Thyroid gland (tissue), 4 donors: ENCODE measurements at regions not wholly inside any gene's neighbourhood (a gene's known extent, or its start where the extent isn't known, plus 50 kb on each side); places are given as distances from the start of the nearest gene placed in this dataset.

Source experiments
- DNase-seq, 2 donors: peaks; one replicate each; pipeline ENCODE4 v3.0.0-alpha.2; 2019
- H3K27ac ChIP-seq, 3 donors: fragments of 200-600 bp; sonication (generic); 1 replicate in 2 of 3; 2 replicates in 1 of 3; pipeline ENCODE4 v1.5.1; 2016 to 2019; ENCODE audit warnings: mild to moderate bottlenecking in 1 of 3, moderate library complexity in 1 of 3
- H3K27me3 ChIP-seq: fragments of 200-600 bp; sonication (generic); one replicate; pipeline ENCODE4 v1.5.1; 2019
- H3K36me3 ChIP-seq, 2 donors: fragments of 200-600 bp; sonication (generic); one replicate each; pipeline ENCODE4 v1.5.1; 2016 to 2019
- H3K4me1 ChIP-seq, 2 donors: fragments of 200-600 bp; sonication (generic); one replicate each; pipeline ENCODE4 v1.5.1; 2017 to 2019
- H3K4me3 ChIP-seq, 3 donors: fragments of 200-600 bp; sonication (generic); replicated peaks in 1 of 3; 1 replicate in 2 of 3; 2 replicates in 1 of 3; pipeline ENCODE4 v1.5.1; 2016; ENCODE audit warnings: mild to moderate bottlenecking in 1 of 3
- H3K9me3 ChIP-seq: fragments of 200-600 bp; sonication (generic); one replicate; pipeline ENCODE4 v1.5.1; 2017
- POLR2A ChIP-seq, 2 donors: fragments of 450-650 bp; IDR thresholded peaks; one replicate each; pipeline ENCODE4 v1.6.1; 2017; ENCODE audit warnings: antibody characterized with exemption in 2 of 2, mild to moderate bottlenecking in 2 of 2, moderate library complexity in 1 of 2
- WGBS, 2 donors: methylation state at CpG; one replicate each; pipeline ENCODE4 v1.1.5; 2017; 5-methylcytosine and 5-hydroxymethylcytosine counted together
- intact Hi-C: fragments of 100-400 bp; cut with DNase I; formaldehyde crosslinking; loops from one replicate; pipeline ENCODE4 v1.15.1; 2023
- TF ChIP-seq, protein P1 (sequence below), 6 experiments: fragments of 200-600 bp in 3 of 6; fragments of 450-650 bp in 3 of 6; sonication (generic) in 3 of 6; IDR thresholded peaks; one replicate each; pipeline ENCODE4 v1.5.1; 2016 to 2019; ENCODE audit warnings: antibody characterized with exemption in 6 of 6, mild to moderate bottlenecking in 2 of 6, inconsistent platforms in 1 of 6, moderate library complexity in 1 of 6

DNA sequence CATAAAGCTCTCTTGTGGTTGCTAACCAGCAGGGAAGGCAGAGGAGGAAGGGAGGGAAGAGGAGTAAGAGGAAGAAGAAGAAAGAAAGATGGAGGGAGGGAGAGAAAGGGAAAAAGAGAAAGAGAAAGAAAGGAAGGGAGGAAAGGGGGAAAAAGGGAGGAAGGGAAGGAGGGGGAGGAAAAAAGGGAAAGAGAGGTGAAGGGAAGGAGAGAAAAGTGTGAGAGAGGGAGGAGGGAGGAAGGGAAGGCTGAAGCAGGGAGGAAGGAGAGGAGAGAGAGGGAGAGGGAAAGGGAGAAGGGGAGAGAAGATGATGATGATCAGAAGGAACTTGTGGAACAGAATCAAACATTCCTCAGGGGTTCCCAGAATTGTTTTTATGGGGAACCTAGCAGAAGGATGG, 57.5 kb upstream of the TOX2 start:
- DNase-seq, result no peak
- Histone ChIP-seq H3K4me1 (no peaks in the 10 kb centered on the region), H3K36me3 (no peaks in the 10 kb centered on the region), H3K27me3 (no peaks in the 10 kb centered on the region), H3K9me3 (no peaks in the 10 kb centered on the region), H3K4me3 (no peak overlapping the region), H3K27ac (no peak overlapping the region)
- intact Hi-C loops, result no loop called here
- TF ChIP-seq, protein P1, sequence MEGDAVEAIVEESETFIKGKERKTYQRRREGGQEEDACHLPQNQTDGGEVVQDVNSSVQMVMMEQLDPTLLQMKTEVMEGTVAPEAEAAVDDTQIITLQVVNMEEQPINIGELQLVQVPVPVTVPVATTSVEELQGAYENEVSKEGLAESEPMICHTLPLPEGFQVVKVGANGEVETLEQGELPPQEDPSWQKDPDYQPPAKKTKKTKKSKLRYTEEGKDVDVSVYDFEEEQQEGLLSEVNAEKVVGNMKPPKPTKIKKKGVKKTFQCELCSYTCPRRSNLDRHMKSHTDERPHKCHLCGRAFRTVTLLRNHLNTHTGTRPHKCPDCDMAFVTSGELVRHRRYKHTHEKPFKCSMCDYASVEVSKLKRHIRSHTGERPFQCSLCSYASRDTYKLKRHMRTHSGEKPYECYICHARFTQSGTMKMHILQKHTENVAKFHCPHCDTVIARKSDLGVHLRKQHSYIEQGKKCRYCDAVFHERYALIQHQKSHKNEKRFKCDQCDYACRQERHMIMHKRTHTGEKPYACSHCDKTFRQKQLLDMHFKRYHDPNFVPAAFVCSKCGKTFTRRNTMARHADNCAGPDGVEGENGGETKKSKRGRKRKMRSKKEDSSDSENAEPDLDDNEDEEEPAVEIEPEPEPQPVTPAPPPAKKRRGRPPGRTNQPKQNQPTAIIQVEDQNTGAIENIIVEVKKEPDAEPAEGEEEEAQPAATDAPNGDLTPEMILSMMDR (IDR thresholded peaks at IDR 0.05), result no peak
- no peak for TF ChIP-seq POLR2A (IDR thresholded peaks at IDR 0.05)

DNA sequence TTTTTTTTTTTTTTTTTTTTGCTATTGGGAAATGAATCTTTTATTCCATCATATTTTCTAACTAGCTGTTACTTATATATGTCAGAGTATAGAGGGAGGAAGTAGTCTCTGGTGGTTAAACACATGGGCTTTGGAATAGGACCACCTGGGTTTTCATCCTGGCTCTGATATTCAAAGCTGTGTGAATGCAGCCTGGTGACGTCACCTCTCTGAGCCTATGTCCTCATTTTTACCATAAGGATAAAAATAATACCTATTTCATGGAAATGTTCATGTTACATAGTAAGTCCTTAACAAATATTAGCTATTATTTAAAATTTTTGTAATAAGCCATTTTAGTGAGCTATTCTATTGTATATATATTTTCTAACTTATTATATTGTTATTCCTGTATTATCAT, 58.8 kb upstream of the TOX2 start:
- no peak overlapping the region for H3K4me3 ChIP-seq
- WGBS, 2 donors, result 92 to 96% methylated on average over 1 of the region's 1 CpG
- no peak for DNase-seq
- TF ChIP-seq, protein P1 (IDR thresholded peaks at IDR 0.05), result no peak
- TF ChIP-seq POLR2A (IDR thresholded peaks at IDR 0.05), result no peak
- no peak overlapping the region for H3K27ac ChIP-seq
- no peaks in the 10 kb centered on the region for H3K36me3 ChIP-seq
- intact Hi-C loops, result no loop called here
- no peaks in the 10 kb centered on the region for H3K27me3 ChIP-seq
- H3K9me3 ChIP-seq, result no peaks in the 10 kb centered on the region
- H3K4me1 ChIP-seq, result no peaks in the 10 kb centered on the region

DNA sequence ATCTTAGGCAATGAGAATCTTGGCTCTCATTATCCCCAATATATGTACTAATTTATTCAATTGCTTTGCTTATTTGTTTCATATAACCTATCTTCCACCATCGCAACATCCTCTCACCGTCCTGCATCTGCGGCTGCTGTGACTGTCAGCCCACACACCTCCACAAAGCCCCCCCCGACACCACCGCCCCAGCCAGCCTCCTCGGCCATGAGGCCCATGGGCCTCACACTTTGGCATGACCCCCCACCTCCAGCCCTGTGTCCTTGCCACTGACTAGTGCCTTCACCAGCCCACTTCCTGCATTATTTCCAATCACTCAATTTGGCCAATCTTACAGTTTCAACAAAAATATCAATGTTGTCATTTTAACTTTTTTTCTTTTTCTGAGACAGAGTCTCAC, 60.7 kb upstream of the TOX2 start:
- no peak for DNase-seq
- no peak overlapping the region for H3K4me3 ChIP-seq
- TF ChIP-seq POLR2A (IDR thresholded peaks at IDR 0.05), result no peak
- TF ChIP-seq, protein P1 (IDR thresholded peaks at IDR 0.05), result no peak
- WGBS, 2 donors, result 94 to 97% methylated on average over 6 of the region's 6 CpGs
- H3K27me3 ChIP-seq, result no peaks in the 10 kb centered on the region
- intact Hi-C loops, result no loop called here
- no peaks in the 10 kb centered on the region for H3K36me3 ChIP-seq
- H3K4me1 ChIP-seq, result no peaks in the 10 kb centered on the region
- H3K9me3 ChIP-seq, result no peaks in the 10 kb centered on the region
- H3K27ac ChIP-seq, result no peak overlapping the region

DNA sequence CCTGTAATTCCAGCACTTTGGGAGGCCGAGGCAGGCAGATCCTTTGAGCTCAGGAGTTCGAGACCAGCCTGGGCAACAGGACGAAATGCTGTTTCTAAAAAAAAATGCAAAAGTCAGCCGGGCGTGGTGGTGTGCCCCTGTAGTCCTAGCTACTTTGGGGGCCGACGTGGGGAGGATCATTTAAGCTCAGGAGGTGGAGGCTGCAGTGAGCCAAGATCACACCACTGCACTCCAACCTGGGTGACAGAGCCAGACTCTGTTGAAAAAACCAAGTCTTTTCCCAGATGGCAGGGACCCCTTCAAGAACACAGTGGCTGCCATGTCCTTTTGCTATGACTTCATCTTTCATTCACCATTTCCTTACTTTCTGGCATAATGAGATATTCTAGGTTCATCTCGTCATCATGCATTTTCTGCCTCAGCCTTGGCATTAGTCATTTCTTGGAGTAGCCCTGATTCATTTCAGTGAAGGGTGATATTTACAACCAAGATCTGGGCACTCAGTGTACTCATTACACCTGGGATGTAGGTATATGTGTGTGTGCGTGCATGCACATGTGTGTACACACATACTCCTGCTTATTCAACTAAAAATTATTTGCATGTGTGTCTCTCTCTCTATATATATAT, 61.4 kb upstream of the TOX2 start:
- H3K27ac ChIP-seq, result no peak overlapping the region

DNA sequence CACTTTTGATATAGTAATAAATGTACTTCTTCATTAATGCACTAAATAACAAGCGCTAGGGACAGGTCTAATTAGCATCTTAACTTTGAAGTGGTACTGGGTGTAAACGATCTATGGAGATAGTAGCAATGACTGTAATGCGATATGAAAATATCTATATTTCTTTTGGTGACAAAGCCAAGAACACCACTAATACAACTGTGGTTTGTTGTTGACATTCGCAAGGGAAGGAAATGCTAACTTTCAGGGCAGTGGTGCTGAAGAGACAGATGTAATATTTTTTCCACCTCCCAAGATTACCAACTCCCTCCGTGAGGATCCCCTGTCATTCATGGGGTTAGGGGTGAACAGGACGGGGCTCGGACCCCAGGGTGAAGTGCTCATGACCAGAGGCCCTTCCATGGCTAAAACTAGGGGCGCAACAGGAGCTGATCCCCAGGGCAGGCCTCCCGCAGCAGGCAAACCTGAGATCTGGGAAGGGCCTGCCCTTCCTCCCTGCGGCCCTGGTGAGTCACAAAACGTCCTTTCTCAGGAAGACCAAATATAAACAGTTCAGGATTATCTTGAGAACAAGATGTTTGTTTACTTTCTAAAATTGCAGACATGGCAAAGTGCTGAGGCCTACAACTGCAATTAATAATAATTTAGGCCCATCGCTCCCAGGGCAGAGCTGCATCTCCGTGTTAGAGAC, 65.0 kb upstream of the TOX2 start:
- WGBS, 2 donors, result 68 to 73% methylated on average over 13 of the region's 13 CpGs
- no peaks in the 10 kb centered on the region for H3K36me3 ChIP-seq
- H3K27me3 ChIP-seq, result no peaks in the 10 kb centered on the region
- H3K9me3 ChIP-seq, result no peaks in the 10 kb centered on the region
- DNase-seq, result no peak
- H3K4me1 ChIP-seq, result no peaks in the 10 kb centered on the region
- peak overlapping the region; percentile 2 to 19 (median 6) for H3K27ac ChIP-seq
- no peak for TF ChIP-seq POLR2A (IDR thresholded peaks at IDR 0.05)
- TF ChIP-seq, protein P1 (IDR thresholded peaks at IDR 0.05), result no peak
- no peak overlapping the region for H3K4me3 ChIP-seq
- intact Hi-C loops, result no loop called here

More for the DNA sequence above, 61.4 kb upstream of the TOX2 start:
- WGBS, 2 donors, result 91 to 92% methylated on average over 9 of the region's 9 CpGs
- TF ChIP-seq, protein P1 (IDR thresholded peaks at IDR 0.05), result no peak
- no peak for TF ChIP-seq POLR2A (IDR thresholded peaks at IDR 0.05)
- Histone ChIP-seq H3K27me3 (no peaks in the 10 kb centered on the region), H3K4me3 (no peak overlapping the region), H3K9me3 (no peaks in the 10 kb centered on the region), H3K36me3 (no peaks in the 10 kb centered on the region), H3K4me1 (no peaks in the 10 kb centered on the region)
- intact Hi-C loops, result no loop called here
- DNase-seq, result no peak
